HCT116 (cell line): ENCODE measurements at regions not wholly inside any gene's neighbourhood (a gene's known extent, or its start where the extent isn't known, plus 50 kb on each side); places are given as distances from the start of the nearest gene placed in this dataset.

Experiments
- ATAC-seq: fragments of 200-7000 bp; cut with Tn5 transposase; 2 replicates; pipeline ENCODE4 v1.9.1; 2020; ENCODE audit warnings: mild to moderate bottlenecking, moderate library complexity
- BruUV-seq: library from RNA; stranded (reverse); fragments of 400-500 nt; replicated peaks from 2 replicates; lab custom pipeline; 2021; lab: Mats Ljungman, UMichigan
- CTCF ChIA-PET: fragments of 300-600 bp; sonication (Branson Sonifier 250); formaldehyde crosslinking; loops from one replicate; lab custom pipeline; 2021; ENCODE audit warnings: antibody characterized with exemption; lab: Charles Lee
- POLR2A ChIA-PET: fragments of 300-600, 350-600 bp; sonication (Branson Sonifier 250); formaldehyde crosslinking; loops from one replicate; lab custom pipeline; 2021; ENCODE audit warnings: antibody characterized with exemption; lab: Charles Lee
- RAD21 ChIA-PET, 2 experiments: fragments of 300-600 bp; sonication (Branson Sonifier 250); formaldehyde crosslinking; loops; one replicate each; lab custom pipeline; 2023; ENCODE audit warnings: low total read pairs in 2 of 2; ENCODE audit not compliant: uncharacterized antibody in 2 of 2, unreplicated experiment in 2 of 2, low non-redundant PET in 1 of 2; lab: Charles Lee
- DNase-seq: peaks from one replicate; pipeline ENCODE4 v3.0.0-alpha.2; 2010; ENCODE audit warnings: low read depth, low spot score
- H2AFZ ChIP-seq: fragments of 200-600 bp; shearing (Covaris generic), sonication (generic); 2 replicates; pipeline ENCODE4 v1.6.1; 2017; ENCODE audit warnings: low read depth, mixed run types, mixed read lengths, antibody characterized with exemption, low read length; ENCODE audit not compliant: poor library complexity, severe bottlenecking
- H3K27ac ChIP-seq: 2 replicates; pipeline ENCODE4 v1.5.1; 2012; ENCODE audit warnings: low read depth, low read length
- H3K27me3 ChIP-seq: fragments of 200-600 bp; sonication (generic); 2 replicates; pipeline ENCODE4 v1.6.1; 2016; ENCODE audit warnings: mixed run types, low read length, mixed read lengths; ENCODE audit not compliant: insufficient read depth
- H3K36me3 ChIP-seq, 2 experiments: fragments of 200-500 bp in 1 of 2; fragments of 200-600 bp in 1 of 2; sonication (Bioruptor generic) in 1 of 2; sonication (generic) in 1 of 2; 2 replicates each; pipeline versions ENCODE4 v1.5.1 to v1.6.1; 2014 to 2016; ENCODE audit warnings: low read length in 2 of 2, inconsistent platforms in 1 of 2, mixed read lengths in 1 of 2, mixed run types in 1 of 2; ENCODE audit not compliant: insufficient read depth in 2 of 2, control insufficient read depth in 1 of 2
- H3K4me1 ChIP-seq, 2 experiments: fragments of 200-600 bp in 1 of 2; sonication (generic) in 1 of 2; 2 replicates each; pipeline versions ENCODE4 v1.5.1 to v1.6.1; 2012 to 2017; ENCODE audit warnings: low read length in 2 of 2, inconsistent platforms in 1 of 2, mild to moderate bottlenecking in 1 of 2, mixed read lengths in 1 of 2, mixed run types in 1 of 2, moderate library complexity in 1 of 2; ENCODE audit not compliant: insufficient read depth in 2 of 2, control insufficient read depth in 1 of 2
- H3K4me2 ChIP-seq: fragments of 200-600 bp; sonication (generic); 2 replicates; pipeline ENCODE4 v1.6.1; 2017; ENCODE audit warnings: mixed run types, low read length, mixed read lengths
- H3K4me3 ChIP-seq, 2 experiments: fragments of 200-600 bp in 1 of 2; sonication (generic) in 1 of 2; replicated peaks in 1 of 2; 2 replicates each; pipeline ENCODE4 v1.5.1; 2011 to 2016; ENCODE audit warnings: low read length in 2 of 2, control low read depth in 1 of 2, low read depth in 1 of 2, mild to moderate bottlenecking in 1 of 2, mixed read lengths in 1 of 2, mixed run types in 1 of 2
- H3K79me2 ChIP-seq: fragments of 200-600 bp; sonication (generic); 2 replicates; pipeline ENCODE4 v1.6.1; 2017; ENCODE audit warnings: mild to moderate bottlenecking, mixed run types, low read length, moderate library complexity, mixed read lengths; ENCODE audit not compliant: insufficient read depth
- H3K9ac ChIP-seq: fragments of 200-600 bp; sonication (generic); 2 replicates; pipeline ENCODE4 v1.6.1; 2016; ENCODE audit warnings: low read length, mixed read lengths
- H3K9me2 ChIP-seq: fragments of 200-600 bp; sonication (generic), shearing (Covaris generic); 2 replicates; pipeline ENCODE4 v1.6.1; 2017; ENCODE audit warnings: mixed run types, mild to moderate bottlenecking, moderate library complexity; ENCODE audit not compliant: insufficient read depth
- H3K9me3 ChIP-seq, 2 experiments: fragments of 200-500 bp in 1 of 2; fragments of 200-600 bp in 1 of 2; sonication (Bioruptor generic) in 1 of 2; sonication (generic) in 1 of 2; 2 replicates each; pipeline ENCODE4 v1.6.1; 2014 to 2017; ENCODE audit warnings: low read length in 2 of 2, mixed read lengths in 2 of 2, inconsistent platforms in 1 of 2, low read depth in 1 of 2, mild to moderate bottlenecking in 1 of 2, mixed run types in 1 of 2, moderate library complexity in 1 of 2; ENCODE audit not compliant: control insufficient read depth in 1 of 2, insufficient read depth in 1 of 2
- H4K20me1 ChIP-seq: fragments of 200-600 bp; sonication (generic), shearing (Covaris generic); 2 replicates; pipeline ENCODE4 v1.6.1; 2017; ENCODE audit warnings: mixed run types, mild to moderate bottlenecking, moderate library complexity; ENCODE audit not compliant: insufficient read depth
- CBX3 ChIP-seq: IDR thresholded peaks from 2 replicates; pipeline ENCODE4 v1.6.1; 2012; ENCODE audit warnings: low read depth
- CEBPB ChIP-seq: IDR thresholded peaks from 2 replicates; pipeline ENCODE4 v1.6.1; 2012; ENCODE audit warnings: low read depth
- EGR1 ChIP-seq: IDR thresholded peaks from 2 replicates; pipeline ENCODE4 v1.6.1; 2012; ENCODE audit warnings: low read depth
- ELF1 ChIP-seq: IDR thresholded peaks from 2 replicates; pipeline ENCODE4 v1.6.1; 2012; ENCODE audit warnings: low read depth, borderline replicate concordance
- EZH2 ChIP-seq: fragments of 200-600 bp; sonication (generic); IDR thresholded peaks from 2 replicates; pipeline ENCODE4 v1.6.1; 2017; ENCODE audit warnings: antibody characterized with exemption, mixed run types
- FOSL1 ChIP-seq: IDR thresholded peaks from 2 replicates; pipeline ENCODE4 v1.6.1; 2012; ENCODE audit warnings: low read depth
- JUND ChIP-seq: IDR thresholded peaks from 2 replicates; pipeline ENCODE4 v1.6.1; 2012
- POLR2A ChIP-seq: IDR thresholded peaks from 2 replicates; pipeline ENCODE4 v1.7.0; 2011; ENCODE audit warnings: borderline replicate concordance; ENCODE audit not compliant: insufficient read depth, insufficient read length; ENCODE audit errors: extremely low read depth
- RAD21 ChIP-seq: IDR thresholded peaks from 2 replicates; pipeline ENCODE4 v1.6.1; 2012; ENCODE audit warnings: low read depth, mild to moderate bottlenecking
- SIN3A ChIP-seq: IDR thresholded peaks from 2 replicates; pipeline ENCODE4 v1.6.1; 2012; ENCODE audit warnings: low read depth
- SP1 ChIP-seq: IDR thresholded peaks from 2 replicates; pipeline ENCODE4 v1.6.1; 2012; ENCODE audit warnings: low read depth
- SRF ChIP-seq: IDR thresholded peaks from 2 replicates; pipeline ENCODE4 v1.6.1; 2012; ENCODE audit warnings: low read depth
- YY1 ChIP-seq: IDR thresholded peaks from 2 replicates; pipeline ENCODE4 v1.6.1; 2011; ENCODE audit warnings: low read length, low read depth, moderate library complexity, mild to moderate bottlenecking; ENCODE audit not compliant: insufficient replicate concordance; ENCODE audit errors: extremely low read depth
- ZFX ChIP-seq: fragments of 450-650 bp; IDR thresholded peaks from 2 replicates; pipeline ENCODE4 v1.6.1; 2017
- ZNF274 ChIP-seq: fragments of 200-500 bp; sonication (Bioruptor generic); IDR thresholded peaks from 2 replicates; pipeline ENCODE4 v1.6.1; 2014; ENCODE audit warnings: mild to moderate bottlenecking, low read depth, low read length, inconsistent platforms
- intact Hi-C: fragments of 100-400 bp; cut with micrococcal nuclease; formaldehyde crosslinking; loops from 2 replicates; pipeline ENCODE4 v1.10.0; 2022
- TF ChIP-seq, protein P1 (sequence below), 3 experiments: fragments of 200-600 bp in 1 of 3; sonication (generic) in 1 of 3; IDR thresholded peaks in 2 of 3; conservative IDR thresholded peaks in 1 of 3; 2 replicates each; pipeline ENCODE4 v1.5.1; 2012 to 2017; ENCODE audit warnings: low read depth in 2 of 3, low read length in 2 of 3, antibody characterized with exemption in 1 of 3, borderline replicate concordance in 1 of 3, control low read depth in 1 of 3, mild to moderate bottlenecking in 1 of 3, mixed read lengths in 1 of 3, mixed run types in 1 of 3, moderate library complexity in 1 of 3; ENCODE audit not compliant: insufficient read depth in 1 of 3
- TF ChIP-seq, protein P2 (sequence below): IDR thresholded peaks from 2 replicates; pipeline ENCODE4 v1.6.1; 2012
- TF ChIP-seq, protein P3 (sequence below): IDR thresholded peaks from 2 replicates; pipeline ENCODE4 v1.6.1; 2011; ENCODE audit warnings: mild to moderate bottlenecking, low read length, moderate library complexity; ENCODE audit not compliant: insufficient replicate concordance; ENCODE audit errors: extremely low read depth

DNA sequence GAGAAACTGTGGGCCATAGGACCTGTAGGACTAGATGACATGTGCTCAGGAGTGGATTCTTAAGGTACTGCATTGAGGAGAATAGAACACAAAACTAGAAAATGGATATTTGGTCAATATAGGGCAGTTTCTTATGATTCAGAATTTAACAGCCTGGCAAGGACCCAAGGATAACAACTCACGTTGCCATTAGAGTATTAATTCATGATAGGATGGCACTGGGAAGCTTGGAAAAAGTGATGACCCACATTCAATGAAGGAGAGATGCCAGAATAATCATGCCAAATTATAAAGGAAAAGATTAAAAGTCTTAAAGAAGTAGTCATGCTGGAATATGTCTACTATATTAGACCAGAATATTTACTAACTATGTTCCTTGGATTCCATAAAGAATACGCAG, 594.5 kb downstream of the ANKRD50 start:
- no peaks in the 10 kb centered on the region for H3K27me3 ChIP-seq
- H3K9ac ChIP-seq, result no peak overlapping the region
- no peak overlapping the region for H3K27ac ChIP-seq
- H3K4me3 ChIP-seq, result no peak overlapping the region
- no peaks in the 10 kb centered on the region for H3K36me3 ChIP-seq
- no peaks in the 10 kb centered on the region for H3K9me3 ChIP-seq
- BruUV-seq, result no TSS peak
- DNase-seq (no peak), ATAC-seq (no peak)
- no peaks in the 10 kb centered on the region for H3K9me2 ChIP-seq
- ChIA-PET CTCF (no interaction called here), POLR2A (no interaction called here), RAD21 (no interaction called here)
- intact Hi-C loops, result loop anchor here (5.0 to 10.0 kb wide), 2 partner anchors 556 to 723 kb away; partner anchors contain the start of gene SPRY1
- no peak overlapping the region for H2AFZ ChIP-seq
- H3K79me2 ChIP-seq, result no peaks in the 10 kb centered on the region
- H4K20me1 ChIP-seq, result no peaks in the 10 kb centered on the region
- H3K4me2 ChIP-seq, result no peak overlapping the region
- no peaks in the 10 kb centered on the region for H3K4me1 ChIP-seq
- TF ChIP-seq EZH2, result no peak
- TF ChIP-seq CBX3, result no peak
- no peak for TF ChIP-seq SRF
- TF ChIP-seq ZNF274, result no peak

DNA sequence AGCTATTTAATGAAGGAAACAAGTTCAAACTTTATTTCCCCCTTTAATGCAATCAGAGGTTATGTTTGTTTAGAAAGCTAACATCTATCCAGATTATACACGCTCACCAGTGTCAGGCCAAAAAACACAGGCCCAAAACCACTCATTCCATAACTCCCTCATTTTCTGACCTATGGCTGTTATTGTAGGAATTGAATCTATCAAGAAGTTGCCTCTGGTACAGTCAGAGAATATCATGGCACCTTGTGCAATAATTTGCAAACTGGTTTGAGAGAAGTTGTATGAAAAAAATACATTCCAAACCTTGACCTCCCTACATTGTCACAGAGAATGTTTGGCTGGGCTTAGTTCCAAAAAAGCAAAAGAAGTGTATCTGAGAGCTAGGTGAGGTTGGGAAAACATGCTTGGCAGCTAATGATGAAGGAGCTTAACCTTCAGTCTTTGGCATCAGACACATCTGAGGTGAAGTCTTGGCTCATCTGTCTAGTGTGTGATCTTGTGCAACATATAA, 591.0 kb downstream of the ANKRD50 start:
- ChIA-PET POLR2A (no interaction called here), RAD21 (no interaction called here), CTCF (no interaction called here)
- intact Hi-C loops, result loop anchor here (5.0 kb wide), 1 partner anchor 141 kb away; no protein-coding TSS in a partner anchor
- DNase-seq (no peak), ATAC-seq (no peak)
- Histone ChIP-seq H3K27me3 (no peaks in the 10 kb centered on the region), H3K9me3 (no peaks in the 10 kb centered on the region), H3K79me2 (no peaks in the 10 kb centered on the region), H3K9me2 (no peaks in the 10 kb centered on the region), H3K9ac (no peak overlapping the region), H3K4me1 (no peaks in the 10 kb centered on the region), H3K36me3 (no peaks in the 10 kb centered on the region), H4K20me1 (no peaks in the 10 kb centered on the region), H3K4me2 (no peak overlapping the region), H2AFZ (no peak overlapping the region), H3K4me3 (no peak overlapping the region), H3K27ac (no peak overlapping the region)
- TF ChIP-seq SP1, result no peak
- TF ChIP-seq JUND, result no peak
- no peak for TF ChIP-seq EZH2
- TF ChIP-seq POLR2A, result no peak
- TF ChIP-seq, protein P1, sequence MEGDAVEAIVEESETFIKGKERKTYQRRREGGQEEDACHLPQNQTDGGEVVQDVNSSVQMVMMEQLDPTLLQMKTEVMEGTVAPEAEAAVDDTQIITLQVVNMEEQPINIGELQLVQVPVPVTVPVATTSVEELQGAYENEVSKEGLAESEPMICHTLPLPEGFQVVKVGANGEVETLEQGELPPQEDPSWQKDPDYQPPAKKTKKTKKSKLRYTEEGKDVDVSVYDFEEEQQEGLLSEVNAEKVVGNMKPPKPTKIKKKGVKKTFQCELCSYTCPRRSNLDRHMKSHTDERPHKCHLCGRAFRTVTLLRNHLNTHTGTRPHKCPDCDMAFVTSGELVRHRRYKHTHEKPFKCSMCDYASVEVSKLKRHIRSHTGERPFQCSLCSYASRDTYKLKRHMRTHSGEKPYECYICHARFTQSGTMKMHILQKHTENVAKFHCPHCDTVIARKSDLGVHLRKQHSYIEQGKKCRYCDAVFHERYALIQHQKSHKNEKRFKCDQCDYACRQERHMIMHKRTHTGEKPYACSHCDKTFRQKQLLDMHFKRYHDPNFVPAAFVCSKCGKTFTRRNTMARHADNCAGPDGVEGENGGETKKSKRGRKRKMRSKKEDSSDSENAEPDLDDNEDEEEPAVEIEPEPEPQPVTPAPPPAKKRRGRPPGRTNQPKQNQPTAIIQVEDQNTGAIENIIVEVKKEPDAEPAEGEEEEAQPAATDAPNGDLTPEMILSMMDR (IDR thresholded peaks at IDR 0.05 in 2 of 3, conservative IDR thresholded peaks at IDR 0.05 in 1 of 3; ENCODE audit: borderline replicate concordance in 1 of 3, insufficient read depth in 1 of 3, low read depth in 2 of 3, low read length in 2 of 3), result no peak
- TF ChIP-seq, protein P2, sequence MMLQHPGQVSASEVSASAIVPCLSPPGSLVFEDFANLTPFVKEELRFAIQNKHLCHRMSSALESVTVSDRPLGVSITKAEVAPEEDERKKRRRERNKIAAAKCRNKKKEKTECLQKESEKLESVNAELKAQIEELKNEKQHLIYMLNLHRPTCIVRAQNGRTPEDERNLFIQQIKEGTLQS, result no peak
- no peak for TF ChIP-seq YY1
- TF ChIP-seq ZFX, result no peak
- TF ChIP-seq RAD21, result no peak
- no peak for TF ChIP-seq EGR1
- no peak for TF ChIP-seq CEBPB
- TF ChIP-seq, protein P3, sequence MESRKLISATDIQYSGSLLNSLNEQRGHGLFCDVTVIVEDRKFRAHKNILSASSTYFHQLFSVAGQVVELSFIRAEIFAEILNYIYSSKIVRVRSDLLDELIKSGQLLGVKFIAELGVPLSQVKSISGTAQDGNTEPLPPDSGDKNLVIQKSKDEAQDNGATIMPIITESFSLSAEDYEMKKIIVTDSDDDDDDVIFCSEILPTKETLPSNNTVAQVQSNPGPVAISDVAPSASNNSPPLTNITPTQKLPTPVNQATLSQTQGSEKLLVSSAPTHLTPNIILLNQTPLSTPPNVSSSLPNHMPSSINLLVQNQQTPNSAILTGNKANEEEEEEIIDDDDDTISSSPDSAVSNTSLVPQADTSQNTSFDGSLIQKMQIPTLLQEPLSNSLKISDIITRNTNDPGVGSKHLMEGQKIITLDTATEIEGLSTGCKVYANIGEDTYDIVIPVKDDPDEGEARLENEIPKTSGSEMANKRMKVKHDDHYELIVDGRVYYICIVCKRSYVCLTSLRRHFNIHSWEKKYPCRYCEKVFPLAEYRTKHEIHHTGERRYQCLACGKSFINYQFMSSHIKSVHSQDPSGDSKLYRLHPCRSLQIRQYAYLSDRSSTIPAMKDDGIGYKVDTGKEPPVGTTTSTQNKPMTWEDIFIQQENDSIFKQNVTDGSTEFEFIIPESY, result no peak
- TF ChIP-seq ELF1, result no peak
- TF ChIP-seq FOSL1, result no peak
- no peak for TF ChIP-seq SIN3A
- no peak for TF ChIP-seq SRF
- no TSS peak for BruUV-seq
